Effector memory CD4-positive, alpha-beta T cell (primary cell): ENCODE measurements at regions not wholly inside any gene's neighbourhood (a gene's known extent, or its start where the extent isn't known, plus 50 kb on each side); places are given as distances from the start of the nearest gene placed in this dataset.

Experiments used
- DNase-seq, 3 donors: peaks; one replicate each; pipeline ENCODE4 v3.0.0-alpha.2; 2020
- H3K27ac ChIP-seq: 2 replicates; pipeline ENCODE4 v1.7.0; 2013; ENCODE audit warnings: mild to moderate bottlenecking, low read length, moderate library complexity; ENCODE audit not compliant: insufficient read depth, poor library complexity, severe bottlenecking
- H3K27me3 ChIP-seq: replicated peaks from 2 replicates; pipeline ENCODE4 v1.7.0; 2013; ENCODE audit warnings: mild to moderate bottlenecking, low read length; ENCODE audit not compliant: insufficient read depth, control insufficient read depth, poor library complexity, severe bottlenecking
- H3K36me3 ChIP-seq: 2 replicates; pipeline ENCODE4 v1.7.0; 2013; ENCODE audit warnings: mild to moderate bottlenecking, low read length, moderate library complexity; ENCODE audit not compliant: control insufficient read depth, insufficient read depth
- H3K4me1 ChIP-seq: 2 replicates; pipeline ENCODE4 v1.7.0; 2013; ENCODE audit warnings: low read length, mild to moderate bottlenecking; ENCODE audit not compliant: control insufficient read depth, insufficient read depth, poor library complexity, severe bottlenecking
- H3K4me3 ChIP-seq: 2 replicates; pipeline ENCODE4 v1.7.0; 2013; ENCODE audit warnings: low read length, low read depth, mild to moderate bottlenecking; ENCODE audit not compliant: insufficient read depth, poor library complexity, severe bottlenecking
- H3K9me3 ChIP-seq: 2 replicates; pipeline ENCODE4 v1.7.0; 2013; ENCODE audit warnings: mild to moderate bottlenecking, low read length, moderate library complexity; ENCODE audit not compliant: control insufficient read depth

DNA sequence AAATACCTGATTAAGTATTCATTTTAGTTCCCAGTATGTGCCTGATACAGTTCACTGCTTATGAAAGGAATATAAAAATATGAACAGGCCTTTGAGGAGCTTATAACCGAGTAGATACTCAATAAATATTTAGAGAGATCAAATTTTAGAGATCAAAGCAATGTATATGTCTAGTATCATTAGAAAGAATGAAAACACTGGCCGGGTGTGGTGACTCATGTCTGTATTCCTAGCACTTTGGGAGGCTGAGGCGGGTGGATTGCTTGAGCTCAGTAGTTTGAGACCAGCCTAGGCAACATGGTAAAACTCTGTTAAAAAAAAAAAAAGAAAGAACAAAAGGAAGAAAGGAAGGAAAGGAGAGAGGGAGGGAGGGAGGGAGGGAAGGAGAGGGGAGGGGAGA, 113.2 kb upstream of the EEA1 start:
- Histone ChIP-seq H3K4me1 (no peaks in the 10 kb centered on the region), H3K4me3 (no peak overlapping the region), H3K27ac (no peak overlapping the region), H3K27me3 (no peaks in the 10 kb centered on the region), H3K9me3 (no peaks in the 10 kb centered on the region), H3K36me3 (no peaks in the 10 kb centered on the region)
- no peak for DNase-seq

DNA sequence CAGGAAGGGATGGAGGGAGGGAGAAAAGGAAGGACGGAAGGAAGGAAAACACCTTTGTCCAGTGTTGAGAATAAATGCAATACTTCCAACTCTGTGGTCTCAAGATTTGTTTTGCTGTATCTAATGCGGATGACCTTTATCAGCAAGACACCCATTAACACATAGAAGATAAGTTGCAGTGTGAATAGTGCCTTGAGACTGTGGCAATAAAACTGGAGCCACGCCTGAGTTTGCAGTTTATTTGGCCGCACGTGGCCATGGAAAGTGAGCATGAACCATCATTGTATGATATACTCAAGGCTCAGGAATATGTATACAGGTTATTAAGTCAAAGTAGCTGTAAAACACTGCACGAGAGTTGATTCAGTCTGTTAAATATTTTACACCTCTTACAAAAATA, 113.6 kb upstream of the EEA1 start:
- H3K4me1 ChIP-seq, result no peaks in the 10 kb centered on the region
- no peak overlapping the region for H3K27ac ChIP-seq
- no peak overlapping the region for H3K4me3 ChIP-seq
- no peaks in the 10 kb centered on the region for H3K27me3 ChIP-seq
- H3K36me3 ChIP-seq, result no peaks in the 10 kb centered on the region
- no peaks in the 10 kb centered on the region for H3K9me3 ChIP-seq
- no peak for DNase-seq

DNA sequence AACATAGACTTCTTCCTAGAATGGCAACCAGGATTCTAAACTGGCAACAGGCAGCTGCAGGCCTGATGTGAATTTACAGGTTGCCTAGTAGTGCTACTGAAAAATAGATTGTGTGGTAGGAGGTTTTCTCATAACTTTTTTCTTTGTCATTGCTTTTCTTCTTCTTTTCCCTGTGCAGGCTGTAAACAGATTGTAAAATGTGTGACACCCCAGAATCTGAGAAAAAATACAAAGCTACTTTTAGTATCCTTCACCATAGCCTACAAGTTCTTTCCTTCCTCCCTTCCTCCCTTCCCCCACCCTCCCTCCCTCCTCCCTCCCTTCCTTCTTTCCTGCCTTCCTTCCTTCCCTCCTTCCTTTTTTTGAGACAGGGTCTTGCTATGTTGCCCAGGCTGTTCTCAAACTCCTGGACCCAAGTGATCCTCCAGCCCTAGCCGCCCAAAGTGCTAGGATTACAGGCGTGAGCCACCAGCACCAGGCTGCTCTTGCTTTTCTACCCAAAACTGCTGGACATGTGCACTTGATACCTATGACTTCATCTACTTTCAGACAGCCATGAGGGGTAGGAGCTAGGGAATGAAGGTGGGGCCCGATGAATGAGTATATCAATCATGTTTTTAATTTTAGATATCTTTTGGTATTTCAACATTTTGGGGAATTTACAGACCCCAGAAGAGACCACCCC, 114.2 kb upstream of the EEA1 start:
- Histone ChIP-seq H3K27ac (no peak overlapping the region), H3K36me3 (no peaks in the 10 kb centered on the region), H3K27me3 (no peaks in the 10 kb centered on the region), H3K4me1 (no peaks in the 10 kb centered on the region), H3K9me3 (no peaks in the 10 kb centered on the region), H3K4me3 (no peak overlapping the region)
- no peak for DNase-seq

DNA sequence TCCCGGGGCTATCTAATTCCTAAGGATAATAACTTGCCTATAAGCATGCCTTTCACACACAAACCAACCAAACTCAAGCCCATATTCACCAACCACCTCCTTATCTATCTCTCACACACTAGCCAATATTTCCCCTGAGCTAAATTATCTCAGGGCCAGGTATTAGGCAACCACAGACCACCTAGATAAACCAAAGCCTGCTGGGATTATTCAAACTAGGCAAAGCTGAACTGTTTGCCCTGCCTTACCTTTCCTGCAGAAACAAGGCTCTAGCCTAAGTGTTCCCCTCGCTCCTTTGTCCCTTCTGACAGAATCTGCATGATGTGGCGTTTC, 114.7 kb upstream of the EEA1 start:
- H3K27me3 ChIP-seq, result no peaks in the 10 kb centered on the region
- H3K4me3 ChIP-seq, result no peak overlapping the region
- no peak overlapping the region for H3K27ac ChIP-seq
- H3K36me3 ChIP-seq, result no peaks in the 10 kb centered on the region
- DNase-seq, result no peak
- no peaks in the 10 kb centered on the region for H3K9me3 ChIP-seq
- no peaks in the 10 kb centered on the region for H3K4me1 ChIP-seq

DNA sequence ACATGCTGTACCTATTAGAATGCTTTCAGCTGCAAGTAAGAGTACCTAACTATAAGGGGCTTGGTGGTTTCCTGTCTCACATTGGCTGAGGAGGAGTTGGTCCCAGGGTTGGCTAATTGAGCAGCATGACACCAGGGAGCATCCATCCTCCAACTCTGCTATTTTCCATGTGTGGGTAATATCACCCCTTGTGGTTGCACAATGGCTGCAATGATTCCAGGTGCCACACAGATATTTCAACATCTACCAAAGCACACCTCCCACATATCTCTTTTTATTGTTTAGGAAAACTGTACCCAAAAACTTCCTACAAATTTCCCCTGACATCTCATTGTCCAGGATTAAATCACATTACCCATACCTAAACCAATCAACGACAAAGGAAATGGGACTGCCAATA, 118.0 kb upstream of the EEA1 start:
- no peak for DNase-seq
- Histone ChIP-seq H3K36me3 (no peaks in the 10 kb centered on the region), H3K4me1 (no peaks in the 10 kb centered on the region), H3K27ac (no peak overlapping the region), H3K9me3 (no peaks in the 10 kb centered on the region), H3K27me3 (no peaks in the 10 kb centered on the region), H3K4me3 (no peak overlapping the region)

DNA sequence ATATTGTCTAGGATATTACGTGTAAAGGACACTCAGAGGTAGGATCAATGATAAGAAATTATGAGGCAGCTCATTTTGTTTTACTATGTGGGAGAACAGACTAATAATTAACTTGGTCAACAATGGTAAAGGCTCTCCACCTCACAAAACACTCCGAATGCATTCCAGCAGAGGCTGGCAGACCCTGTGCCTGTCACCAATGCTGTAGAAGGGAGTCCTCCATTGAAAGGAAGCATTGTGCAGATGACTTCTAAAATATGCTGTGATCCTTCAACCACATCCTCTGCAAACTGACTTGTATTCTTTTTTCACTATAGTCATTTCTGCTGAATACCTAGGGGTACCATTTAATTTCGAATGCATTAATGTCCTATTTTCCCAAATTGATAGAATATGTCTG, 119.6 kb upstream of the EEA1 start:
- H3K36me3 ChIP-seq, result no peaks in the 10 kb centered on the region
- H3K4me1 ChIP-seq, result no peaks in the 10 kb centered on the region
- H3K9me3 ChIP-seq, result no peaks in the 10 kb centered on the region
- DNase-seq, result no peak
- no peak overlapping the region for H3K4me3 ChIP-seq
- H3K27ac ChIP-seq, result no peak overlapping the region
- H3K27me3 ChIP-seq, result no peaks in the 10 kb centered on the region

DNA sequence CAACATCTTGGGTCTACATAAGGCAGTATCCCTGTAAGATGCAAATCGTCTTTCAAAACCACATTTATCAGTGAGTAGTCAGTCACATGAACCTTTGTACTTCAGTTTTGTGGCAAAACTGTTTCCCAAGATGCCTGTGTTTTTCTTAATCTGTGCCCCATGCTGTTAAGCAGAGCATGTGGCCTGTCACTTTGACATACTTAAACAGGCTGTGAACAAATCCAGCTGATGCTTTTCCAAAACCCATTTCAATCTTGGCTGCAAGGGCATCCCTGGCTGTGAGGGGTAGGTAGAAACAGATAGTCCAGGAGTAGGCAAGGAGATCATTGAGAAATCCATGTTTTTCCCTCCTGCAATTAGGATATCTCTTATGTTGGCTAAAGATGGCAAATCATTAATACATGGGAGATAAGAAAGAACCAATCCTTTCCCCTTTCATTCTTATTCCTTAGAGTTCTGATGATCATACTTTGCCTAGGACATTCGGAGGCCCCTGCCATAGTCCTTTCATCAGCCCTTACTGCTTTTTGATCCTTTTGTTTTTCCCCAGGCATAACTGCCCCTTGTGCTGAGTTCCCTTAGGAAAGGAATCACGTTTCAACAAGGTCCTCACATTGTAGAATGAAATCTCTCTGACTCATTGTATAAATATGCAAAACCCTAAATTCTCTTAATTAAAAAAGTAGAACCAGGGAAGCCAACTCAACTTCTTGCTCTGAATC, 121.1 kb upstream of the EEA1 start:
- Histone ChIP-seq H3K27ac (no peak overlapping the region), H3K36me3 (no peaks in the 10 kb centered on the region), H3K4me3 (no peak overlapping the region), H3K9me3 (no peaks in the 10 kb centered on the region), H3K4me1 (no peaks in the 10 kb centered on the region), H3K27me3 (no peaks in the 10 kb centered on the region)
- no peak for DNase-seq

DNA sequence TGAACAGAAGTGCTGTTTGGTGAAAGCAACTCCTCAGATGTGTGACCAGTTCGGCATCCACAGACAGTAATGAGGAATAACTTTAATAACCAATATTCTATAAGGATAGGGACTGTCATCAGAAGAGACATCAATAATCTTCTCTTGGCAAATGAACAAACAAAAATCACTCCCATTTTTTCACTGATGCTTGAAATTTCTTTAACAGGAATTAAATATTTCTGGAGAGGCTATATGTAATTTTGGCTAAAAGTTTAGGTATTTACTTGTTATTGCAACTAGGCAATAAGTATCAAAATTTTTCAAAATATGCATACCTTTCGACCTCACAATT, 121.6 kb upstream of the EEA1 start:
- Histone ChIP-seq H3K4me3 (no peak overlapping the region), H3K4me1 (no peaks in the 10 kb centered on the region), H3K36me3 (no peaks in the 10 kb centered on the region), H3K27ac (no peak overlapping the region), H3K27me3 (no peaks in the 10 kb centered on the region), H3K9me3 (no peaks in the 10 kb centered on the region)
- DNase-seq, result no peak

DNA sequence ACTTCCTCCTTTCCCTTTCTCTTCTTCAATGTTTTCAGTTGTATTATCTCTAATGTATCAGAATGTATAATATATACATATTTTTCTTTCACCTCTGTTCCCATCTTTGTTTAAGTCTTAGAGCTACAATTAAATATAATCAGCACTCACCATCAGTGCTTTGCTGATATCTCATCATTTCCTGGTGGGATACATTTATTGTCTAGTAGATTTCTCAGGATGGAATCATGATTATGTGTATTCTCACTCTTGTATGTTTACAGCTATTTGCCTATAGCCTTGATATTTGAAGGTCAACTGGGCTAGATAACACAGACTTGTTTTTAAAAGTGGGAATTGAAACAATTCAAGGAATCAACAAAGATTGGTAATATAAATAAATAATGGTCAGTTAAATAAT, 124.9 kb upstream of the EEA1 start:
- no peak overlapping the region for H3K4me3 ChIP-seq
- H3K9me3 ChIP-seq, result no peaks in the 10 kb centered on the region
- no peaks in the 10 kb centered on the region for H3K4me1 ChIP-seq
- no peaks in the 10 kb centered on the region for H3K27me3 ChIP-seq
- H3K36me3 ChIP-seq, result no peaks in the 10 kb centered on the region
- no peak for DNase-seq
- H3K27ac ChIP-seq, result no peak overlapping the region

DNA sequence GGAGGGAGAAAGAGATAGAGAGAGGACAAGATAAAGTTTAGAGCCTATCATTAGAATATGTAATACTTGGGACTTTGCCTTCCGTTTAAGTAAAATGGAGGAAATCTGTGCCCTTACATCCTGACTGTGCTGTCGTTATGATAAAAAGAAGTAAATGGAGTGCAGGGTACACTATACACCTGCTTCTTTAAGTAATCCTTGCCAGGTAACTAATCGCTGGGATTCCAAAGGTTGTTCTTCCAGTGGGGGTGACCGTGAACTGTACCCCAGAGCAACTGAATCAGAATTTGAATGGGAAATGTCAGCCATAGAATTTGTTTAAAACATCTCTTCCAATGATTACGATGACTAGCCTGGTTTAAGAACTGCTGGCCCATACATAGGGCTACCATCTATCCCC, 126.1 kb upstream of the EEA1 start:
- H3K9me3 ChIP-seq, result no peaks in the 10 kb centered on the region
- DNase-seq, result no peak
- no peaks in the 10 kb centered on the region for H3K27me3 ChIP-seq
- H3K27ac ChIP-seq, result no peak overlapping the region
- no peaks in the 10 kb centered on the region for H3K36me3 ChIP-seq
- H3K4me1 ChIP-seq, result no peaks in the 10 kb centered on the region
- H3K4me3 ChIP-seq, result no peak overlapping the region
